Body of pancreas (tissue), 4 donors: ENCODE measurements at regions not wholly inside any gene's neighbourhood (a gene's known extent, or its start where the extent isn't known, plus 50 kb on each side); places are given as distances from the start of the nearest gene placed in this dataset.

Experiments used
- ATAC-seq: fragments of 150-250 bp; one replicate; pipeline ENCODE4 v1.9.1; 2016
- DNase-seq, 4 donors: peaks; one replicate each; pipeline ENCODE4 v3.0.0-alpha.2; 2019
- H3K27ac ChIP-seq, 4 donors: fragments of 200-600 bp; sonication (generic); 1 replicate in 3 of 4; 2 replicates in 1 of 4; pipeline versions ENCODE4 v1.5.1 to v1.6.1; 2016 to 2019; ENCODE audit warnings: mild to moderate bottlenecking in 1 of 4, mixed read lengths in 1 of 4, moderate library complexity in 1 of 4
- H3K27me3 ChIP-seq, 2 donors: fragments of 200-600 bp; sonication (generic); one replicate each; pipeline ENCODE4 v1.6.0; 2016; ENCODE audit warnings: mild to moderate bottlenecking in 1 of 2
- H3K36me3 ChIP-seq, 2 donors: fragments of 200-600 bp; sonication (generic); replicated peaks in 1 of 2; 2 replicates each; pipeline ENCODE4 v1.5.1; 2016; ENCODE audit warnings: low read depth in 2 of 2; ENCODE audit not compliant: insufficient read depth in 1 of 2
- H3K4me1 ChIP-seq: fragments of 200-600 bp; sonication (generic); one replicate; pipeline ENCODE4 v1.6.0; 2016
- H3K4me3 ChIP-seq, 2 donors: fragments of 200-600 bp; sonication (generic); 1 replicate in 1 of 2; 2 replicates in 1 of 2; pipeline ENCODE4 v1.5.1; 2016 to 2019
- H3K9me3 ChIP-seq, 3 donors: fragments of 200-600 bp; sonication (generic); 1 replicate in 2 of 3; 2 replicates in 1 of 3; pipeline ENCODE4 v1.5.1; 2016
- CTCF ChIP-seq, 7 experiments: fragments of 450-650 bp in 4 of 7; fragments of 200-600 bp in 3 of 7; sonication (generic) in 3 of 7; IDR thresholded peaks; one replicate each; pipeline ENCODE4 v1.5.1; 2016 to 2019; ENCODE audit warnings: antibody characterized with exemption in 7 of 7
- POLR2A ChIP-seq, 3 donors: fragments of 450-650 bp; IDR thresholded peaks; one replicate each; pipeline ENCODE4 v1.6.1; 2016; ENCODE audit warnings: antibody characterized with exemption in 3 of 3, mild to moderate bottlenecking in 2 of 3
- WGBS, 2 donors: methylation state at CpG; one replicate each; pipeline ENCODE4 v1.1.5; 2017; 5-methylcytosine and 5-hydroxymethylcytosine counted together
- intact Hi-C: fragments of 100-400 bp; cut with DNase I; formaldehyde crosslinking; loops from one replicate; pipeline ENCODE4 v1.15.1; 2023

GRCh38 chr9:14478175-14479162 is 164.5 kb upstream of the NFIB start:
- 68 to 71% methylated on average over 3 of the region's 3 CpGs for WGBS, 2 donors
- Histone ChIP-seq H3K9me3 (no peaks in the 10 kb centered on the region), H3K36me3 (no peaks in the 10 kb centered on the region), H3K4me1 (no peaks in the 10 kb centered on the region), H3K27ac (no peak overlapping the region), H3K27me3 (no peaks in the 10 kb centered on the region), H3K4me3 (no peak overlapping the region)
- TF ChIP-seq POLR2A (IDR thresholded peaks at IDR 0.05), result no peak
- TF ChIP-seq CTCF (IDR thresholded peaks at IDR 0.05), result no peak
- intact Hi-C loops, result no loop called here
- no peak for ATAC-seq
- no peak for DNase-seq

GRCh38 chr9:14471041-14471440 is 157.1 kb upstream of the NFIB start:
- DNase-seq, result no peak
- WGBS, 2 donors, result 63 to 71% methylated on average over 4 of the region's 4 CpGs
- peaks cover 7% of the 10 kb centered on the region for H3K4me1 ChIP-seq
- no peaks in the 10 kb centered on the region for H3K9me3 ChIP-seq
- H3K27ac ChIP-seq, result no peak overlapping the region
- TF ChIP-seq CTCF (IDR thresholded peaks at IDR 0.05) (no peak), POLR2A (IDR thresholded peaks at IDR 0.05) (no peak)
- intact Hi-C loops, result no loop called here
- H3K36me3 ChIP-seq, result no peaks in the 10 kb centered on the region
- no peak overlapping the region for H3K4me3 ChIP-seq
- H3K27me3 ChIP-seq, result no peaks in the 10 kb centered on the region
- ATAC-seq, result no peak

- TF ChIP-seq CTCF (IDR thresholded peaks at IDR 0.05), result no peak
- no peak for TF ChIP-seq POLR2A (IDR thresholded peaks at IDR 0.05)
- WGBS, 2 donors, result 74 to 84% methylated on average over 3 of the region's 3 CpGs
- ATAC-seq (no peak), DNase-seq (no peak)
- Histone ChIP-seq H3K4me1 (peaks cover 15% of the 10 kb centered on the region), H3K9me3 (no peaks in the 10 kb centered on the region), H3K4me3 (no peak overlapping the region), H3K27ac (no peak overlapping the region), H3K27me3 (no peaks in the 10 kb centered on the region), H3K36me3 (no peaks in the 10 kb centered on the region)
- intact Hi-C loops, result no loop called here
Observed at GRCh38 chr9:14467675-14468374, 153.9 kb upstream of the NFIB start.

- Histone ChIP-seq H3K4me3 (no peak overlapping the region), H3K36me3 (no peaks in the 10 kb centered on the region), H3K4me1 (peaks cover 15% of the 10 kb centered on the region), H3K27ac (no peak overlapping the region), H3K27me3 (no peaks in the 10 kb centered on the region), H3K9me3 (no peaks in the 10 kb centered on the region)
- no peak for DNase-seq
- WGBS, 2 donors, result 86 to 92% methylated on average over 4 of the region's 4 CpGs
- no peak for TF ChIP-seq CTCF (IDR thresholded peaks at IDR 0.05)
- no peak for TF ChIP-seq POLR2A (IDR thresholded peaks at IDR 0.05)
- intact Hi-C loops, result no loop called here
- no peak for ATAC-seq
Observed at GRCh38 chr9:14466828-14467227, 152.9 kb upstream of the NFIB start.
